Ureter (tissue), 1 donor: ENCODE measurements at regions not wholly inside any gene's neighbourhood (a gene's known extent, or its start where the extent isn't known, plus 50 kb on each side); places are given as distances from the start of the nearest gene placed in this dataset.
"Not testable (repeated sequence)": the region's sequence is repeated elsewhere in the genome, so short reads cannot be mapped to it uniquely, and the experiment has no call there.

Source experiments
- DNase-seq: peaks from one replicate; pipeline ENCODE4 v3.0.0-alpha.2; 2020; ENCODE audit warnings: low spot score
- donor health status: DM: yes; HTN: yes; CAD: no.

DNA sequence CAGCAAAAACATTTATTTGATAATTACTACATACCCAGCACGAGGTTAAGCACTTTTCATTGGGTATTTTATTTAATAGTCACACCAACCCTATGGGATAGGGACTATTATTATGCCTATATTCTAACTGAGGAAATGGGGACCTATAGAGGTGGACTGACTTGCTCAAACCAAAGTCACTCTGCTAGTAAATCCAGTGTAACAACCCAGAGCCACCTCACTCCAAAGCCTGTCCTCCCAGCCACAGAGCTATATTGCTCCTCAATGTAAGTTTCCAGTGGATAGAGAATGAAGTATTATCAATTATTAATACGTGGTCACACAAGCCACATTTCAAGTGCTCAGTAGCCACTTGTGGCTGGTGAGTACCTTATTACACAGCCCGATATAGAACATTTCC is 97.5 kb downstream of the RGS2 start:
- DNase-seq, result no peak

DNA sequence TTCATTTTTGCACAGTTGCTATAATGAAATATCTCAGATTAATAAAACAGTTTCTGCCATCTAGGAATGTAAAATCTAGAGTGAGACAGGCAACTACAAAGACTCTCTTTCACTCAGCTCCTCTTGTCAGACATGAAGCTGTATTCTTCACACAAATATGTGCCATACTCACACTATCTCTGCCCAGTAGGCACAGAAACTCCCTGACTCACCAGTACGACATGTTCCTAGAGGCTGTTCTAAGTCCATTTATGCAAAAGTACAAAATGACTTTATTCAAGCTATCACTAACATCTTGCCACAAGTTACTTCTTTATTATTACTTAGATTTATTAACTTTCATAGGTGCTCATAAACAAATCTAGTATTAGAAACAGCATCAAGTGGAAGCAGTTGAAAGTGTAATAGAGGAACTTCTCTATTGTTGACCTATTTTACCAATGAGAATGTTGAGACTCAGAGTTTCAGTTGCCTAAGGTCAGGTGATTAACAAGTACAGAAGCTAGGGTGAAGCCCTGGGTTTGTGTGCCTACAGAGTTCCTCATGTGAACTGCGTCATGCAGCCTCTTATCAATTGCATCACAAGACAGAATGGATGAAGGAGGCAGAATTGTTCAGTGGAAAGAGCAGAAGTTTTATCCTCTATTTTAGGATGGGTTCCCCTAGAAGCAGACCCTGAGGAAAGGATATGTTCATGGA is 98.9 kb downstream of the RGS2 start:
- DNase-seq, result no peak

DNA sequence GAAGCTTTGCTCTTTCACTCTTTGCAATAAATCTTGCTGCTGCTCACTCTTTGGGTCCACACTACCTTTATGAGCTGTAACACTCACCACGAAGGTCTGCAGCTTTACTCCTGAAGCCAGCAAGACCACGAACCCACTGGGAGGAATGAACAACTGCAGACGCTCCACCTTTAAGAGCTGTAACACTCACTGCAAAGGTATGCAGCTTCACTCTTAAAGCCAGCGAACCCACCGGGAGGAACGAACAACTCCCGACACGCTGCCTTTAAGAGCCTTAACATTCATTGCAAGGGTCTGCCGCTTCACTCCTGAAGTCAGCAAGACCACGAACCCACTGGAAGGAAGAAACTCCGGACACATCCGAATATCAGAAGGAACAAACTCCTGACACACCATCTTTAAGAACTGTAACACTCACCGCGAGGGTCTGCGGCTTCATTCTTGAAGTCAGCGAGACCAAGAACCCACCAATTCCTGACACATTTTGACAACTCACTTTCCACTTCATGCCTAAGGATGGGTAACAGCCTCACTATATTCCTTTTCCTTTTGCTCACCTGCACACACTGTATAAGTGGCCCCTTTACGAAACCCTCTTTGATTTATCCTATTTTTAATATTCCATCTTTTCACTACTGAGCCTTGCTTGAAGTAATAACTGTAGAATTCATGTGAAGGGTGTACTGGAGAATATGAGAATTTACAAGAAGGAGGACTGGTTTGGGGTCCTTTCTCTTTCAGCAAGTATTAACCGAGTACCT is 103.2 kb downstream of the RGS2 start:
- not testable (repeated sequence) for DNase-seq

DNA sequence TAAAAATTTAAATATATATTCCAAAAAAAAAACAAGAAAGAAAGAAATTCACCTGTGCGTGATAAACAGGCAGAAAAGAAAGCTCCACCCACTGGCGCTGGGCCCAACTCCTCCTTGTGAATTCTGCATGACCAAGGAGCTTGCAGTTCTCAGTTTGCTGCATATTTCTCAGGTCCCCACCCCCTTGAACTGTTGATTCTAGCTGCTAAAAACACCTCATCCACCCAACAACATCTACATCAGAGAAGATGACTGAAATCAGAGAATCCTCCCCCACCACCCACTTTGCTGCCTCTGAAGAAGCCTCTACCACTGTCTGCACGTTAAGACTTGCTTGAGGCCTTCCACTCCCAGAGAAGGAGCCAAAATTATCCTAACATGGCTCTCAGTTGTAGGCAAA is 104.8 kb downstream of the RGS2 start:
- DNase-seq, result no peak

DNA sequence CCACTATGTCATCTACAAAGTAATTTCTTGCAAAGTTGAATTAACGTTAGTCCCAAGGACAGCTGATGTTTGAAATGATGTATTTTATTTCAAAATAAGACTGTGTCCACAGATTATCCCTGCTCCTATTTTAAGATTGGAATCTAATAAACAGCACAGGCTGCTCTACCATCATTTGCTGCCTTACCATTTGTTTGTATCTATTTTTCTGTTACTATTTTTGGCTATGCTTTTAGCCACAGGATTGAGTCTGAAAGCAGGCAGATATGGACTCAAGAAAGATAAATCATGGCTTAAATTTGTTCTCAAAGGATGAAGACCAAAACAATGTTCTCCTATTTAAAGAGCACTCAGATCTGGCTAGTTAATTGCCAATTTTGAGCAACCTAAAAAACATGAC is 105.3 kb downstream of the RGS2 start:
- DNase-seq, result no peak

DNA sequence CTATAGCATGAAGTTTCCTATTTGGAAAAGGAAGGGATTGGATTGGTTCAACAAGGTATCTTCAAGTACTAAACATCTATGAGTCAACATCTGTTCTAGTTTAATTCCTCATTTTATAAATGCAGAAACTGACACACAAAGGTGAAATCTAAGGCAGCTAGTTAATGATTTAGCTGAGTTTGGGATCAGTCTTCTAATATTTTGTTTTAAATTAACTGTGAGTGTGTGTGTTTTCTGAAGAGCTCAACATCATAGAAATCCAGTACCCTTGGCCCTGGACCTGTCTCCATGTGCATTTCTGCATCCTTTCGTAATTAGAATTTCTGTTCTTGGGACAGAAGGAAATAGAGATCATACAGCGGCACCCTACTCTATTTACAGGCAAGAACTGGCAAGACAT is 105.9 kb downstream of the RGS2 start:
- no peak for DNase-seq

DNA sequence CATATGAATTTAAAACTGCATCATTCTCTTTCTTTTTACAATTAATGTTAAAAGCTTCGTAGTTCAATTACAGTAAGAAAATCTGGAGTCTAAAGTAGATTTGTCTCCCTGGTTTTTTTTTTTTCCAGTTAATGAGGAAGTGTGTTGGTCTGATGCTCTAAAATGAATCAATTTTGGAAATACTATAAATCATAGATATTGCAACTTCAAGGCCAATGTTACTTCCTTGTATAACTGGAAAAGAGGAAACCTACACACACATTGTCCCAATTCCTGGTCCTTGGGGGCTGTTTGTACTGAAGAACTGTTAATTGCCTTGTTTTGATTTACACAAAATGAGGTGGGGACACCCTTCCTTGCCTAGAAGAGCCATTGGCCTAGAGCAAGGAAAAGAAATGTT is 107.2 kb downstream of the RGS2 start:
- no peak for DNase-seq

DNA sequence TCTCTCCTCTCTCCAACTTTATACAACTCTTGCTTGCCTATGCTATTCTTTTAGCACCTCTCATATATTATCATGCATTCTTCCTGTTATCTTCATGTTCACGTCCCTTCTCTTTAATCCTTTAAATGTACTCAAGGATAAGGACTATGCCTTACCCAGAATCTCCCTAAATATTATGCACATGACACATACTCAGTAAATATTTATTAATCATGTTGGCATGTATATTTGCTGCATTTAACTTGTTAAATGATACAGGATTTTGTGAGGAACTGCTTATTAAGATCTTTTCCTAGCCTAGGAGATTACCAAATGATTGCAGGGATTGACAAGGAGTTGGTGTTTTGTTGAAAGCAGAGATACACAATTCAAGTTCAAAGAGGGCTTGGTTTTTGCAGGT is 109.4 kb downstream of the RGS2 start:
- DNase-seq, result no peak

DNA sequence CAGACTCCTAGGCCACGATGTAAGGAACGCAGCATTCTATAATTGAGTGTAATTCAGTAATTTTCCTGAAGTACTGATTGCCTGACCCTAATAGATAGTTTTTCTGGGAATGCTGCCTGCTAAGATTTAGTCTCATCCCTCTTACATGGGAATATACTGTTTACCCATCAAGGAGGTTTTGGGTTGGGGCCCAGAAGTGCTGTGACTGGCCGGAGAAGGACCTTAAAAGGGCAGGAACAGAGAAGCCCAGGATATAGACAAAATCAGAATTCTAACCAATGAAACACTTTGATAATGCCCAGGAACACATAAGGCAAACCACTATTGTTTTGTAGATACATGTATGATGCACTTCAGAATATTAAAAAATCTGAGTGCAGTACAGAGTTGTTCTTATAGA is 111.6 kb downstream of the RGS2 start:
- DNase-seq, result no peak

DNA sequence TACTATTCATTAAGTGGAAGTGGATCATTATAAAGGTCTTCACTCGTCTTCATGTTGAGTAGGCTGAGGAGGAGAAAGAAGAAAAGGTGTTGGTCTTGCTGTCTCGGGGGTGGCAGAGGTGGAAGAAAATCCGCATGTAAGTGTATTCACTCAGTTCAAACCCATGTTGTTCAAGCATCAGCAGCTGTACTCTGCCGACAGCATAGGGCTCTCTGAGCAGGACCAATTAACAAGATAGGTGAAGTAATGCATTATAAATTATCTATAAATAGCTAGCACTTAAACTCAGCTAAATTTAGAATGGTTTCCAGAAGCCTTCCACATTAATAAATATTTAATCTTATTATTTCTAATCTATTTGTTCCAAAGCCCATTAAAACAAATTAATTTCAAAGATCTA is 116.8 kb downstream of the RGS2 start:
- DNase-seq, result no peak

DNA sequence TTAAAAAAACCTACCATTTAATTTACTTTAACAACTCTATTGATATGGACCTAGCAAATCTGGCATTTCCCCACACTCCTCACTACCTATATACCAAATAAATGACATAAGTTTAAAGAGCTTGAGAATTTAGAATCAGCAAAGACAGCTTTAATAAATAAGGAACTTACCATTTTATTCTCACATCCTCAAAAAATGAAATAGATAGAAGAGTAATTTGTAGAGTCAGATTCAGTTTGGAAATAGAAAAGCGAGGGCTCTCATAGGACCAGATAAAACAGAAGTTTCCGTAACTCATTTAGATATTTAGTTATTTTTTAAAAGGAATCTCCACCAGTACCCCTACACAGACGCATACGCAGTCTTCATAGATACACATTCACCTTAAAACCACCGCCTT is 117.9 kb downstream of the RGS2 start:
- no peak for DNase-seq

DNA sequence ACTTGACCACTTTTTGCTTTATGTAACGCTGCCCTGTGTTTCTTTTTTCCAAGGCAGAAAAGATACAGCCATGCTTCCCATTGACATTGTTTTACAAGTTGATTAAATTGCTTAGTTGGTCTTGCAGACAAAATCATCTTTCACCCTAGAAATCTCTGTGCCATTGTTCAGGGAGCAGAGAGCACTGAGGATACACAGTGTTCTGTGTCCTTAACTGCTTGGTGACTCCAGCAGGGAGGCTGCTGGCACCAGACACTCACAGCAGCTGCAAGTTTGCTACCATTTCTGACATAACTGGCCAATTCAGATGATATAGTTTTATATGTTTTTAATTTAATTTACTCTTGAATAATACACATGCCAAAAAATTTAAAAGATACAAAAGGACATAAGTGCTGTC is 118.7 kb downstream of the RGS2 start:
- DNase-seq, result no peak

DNA sequence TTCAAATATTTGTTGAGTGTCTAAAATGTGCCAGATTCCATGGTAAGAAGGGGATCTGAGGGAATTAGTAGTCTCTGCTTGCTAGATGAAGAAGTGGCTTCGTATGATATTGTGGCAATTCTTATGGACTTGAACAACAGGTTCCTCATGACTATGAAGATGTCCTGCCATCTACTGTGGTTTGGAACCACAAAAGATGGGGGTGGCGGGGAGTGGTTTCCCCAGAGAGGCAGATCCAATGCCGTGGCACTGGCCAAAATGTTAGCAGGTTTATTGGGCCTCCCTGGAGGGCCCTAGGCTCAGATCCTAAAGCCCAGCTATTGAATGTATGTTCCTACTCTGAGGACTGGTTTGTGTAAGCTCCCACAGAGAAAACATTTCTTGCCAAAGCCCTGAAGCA is 120.8 kb downstream of the RGS2 start:
- no peak for DNase-seq

DNA sequence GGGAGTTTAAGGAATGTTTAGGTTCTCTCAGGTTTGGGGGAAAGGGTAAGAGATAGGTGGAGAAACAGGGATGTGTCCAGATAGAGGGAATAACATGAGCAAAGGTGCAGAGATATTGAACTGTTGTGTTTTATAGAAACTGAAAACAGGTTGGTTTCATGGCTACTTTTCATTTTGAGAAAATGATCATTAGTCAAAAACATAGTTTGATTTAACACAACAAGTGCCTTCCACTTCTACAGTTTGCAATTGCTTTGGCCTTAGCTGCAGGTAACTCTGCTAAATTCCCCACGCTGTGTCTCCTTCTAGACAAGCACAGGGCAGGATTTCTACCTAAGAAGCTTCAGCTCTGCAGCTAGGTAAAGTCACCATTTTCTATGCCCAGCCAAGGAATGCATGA is 124.9 kb downstream of the RGS2 start:
- no peak for DNase-seq

DNA sequence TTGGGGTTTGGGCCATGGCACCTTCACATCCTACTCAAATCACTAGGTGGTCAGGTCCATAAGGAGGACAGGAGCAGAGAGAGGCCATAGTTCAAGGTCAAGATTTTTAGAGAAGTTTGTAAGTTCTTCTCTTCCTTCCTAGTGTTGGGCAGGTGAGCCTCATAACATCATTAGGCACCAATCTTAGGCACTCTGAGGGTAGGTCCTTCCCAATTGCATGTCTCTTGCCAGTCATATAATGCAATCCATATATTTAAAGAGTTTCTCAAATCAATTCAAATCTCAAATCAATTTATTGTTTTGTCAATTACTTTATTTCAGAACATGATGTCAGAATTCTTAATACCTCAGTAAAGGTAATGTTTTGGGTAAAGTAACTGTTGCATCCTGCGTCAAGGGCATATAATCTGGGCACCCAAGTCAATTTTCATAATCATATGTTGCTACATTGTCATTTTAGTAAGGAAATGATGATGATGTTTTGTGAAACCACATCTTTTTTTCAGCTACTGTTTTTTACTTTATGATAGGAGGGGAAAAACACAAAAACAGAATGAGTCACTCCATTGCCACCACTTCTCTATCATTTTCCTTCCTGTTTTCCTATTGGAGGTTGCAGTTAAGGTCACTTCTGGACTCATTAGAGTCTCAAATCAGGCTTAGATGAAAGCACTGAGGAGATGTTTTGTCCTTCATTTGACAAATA is 122.7 kb downstream of the UCHL5 start:
- DNase-seq, result no peak

DNA sequence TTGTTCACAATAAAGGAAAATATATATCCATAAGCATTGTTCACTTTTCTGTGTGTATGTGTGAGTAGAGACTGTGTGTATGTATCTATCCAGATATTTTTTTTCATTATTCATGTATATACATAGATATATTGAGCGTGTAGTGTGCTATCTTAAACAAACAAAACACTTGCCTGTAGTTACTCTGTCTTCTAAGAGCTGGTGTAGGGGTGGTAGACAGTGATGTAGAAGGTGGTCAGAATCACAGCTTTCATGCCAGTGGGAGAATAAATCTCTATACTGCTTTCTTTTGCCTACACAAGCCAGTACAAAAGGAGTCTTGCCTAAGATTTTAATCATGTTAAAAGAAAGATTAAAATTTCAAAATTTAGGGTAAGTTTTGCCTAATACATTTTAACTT is 122.0 kb downstream of the UCHL5 start:
- DNase-seq, result no peak

DNA sequence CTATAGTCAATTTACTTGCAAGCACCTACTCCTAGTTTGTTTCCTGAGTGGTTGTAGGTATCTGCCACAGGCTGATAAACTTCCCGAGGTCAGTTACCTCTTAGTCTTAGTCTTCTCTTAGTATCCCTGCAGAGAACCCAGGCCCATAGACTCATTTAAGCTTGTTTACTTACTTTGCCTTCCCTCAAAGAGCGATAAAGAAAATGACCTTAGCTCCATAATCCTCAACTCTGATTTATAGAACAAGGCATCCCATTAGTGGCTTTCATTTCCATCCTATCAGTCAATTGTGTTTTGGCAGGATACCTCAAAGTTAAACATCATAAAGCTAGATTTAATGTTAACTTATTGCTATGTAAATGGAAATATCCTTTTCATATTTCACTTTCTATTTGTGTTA is 119.7 kb downstream of the UCHL5 start:
- no peak for DNase-seq

DNA sequence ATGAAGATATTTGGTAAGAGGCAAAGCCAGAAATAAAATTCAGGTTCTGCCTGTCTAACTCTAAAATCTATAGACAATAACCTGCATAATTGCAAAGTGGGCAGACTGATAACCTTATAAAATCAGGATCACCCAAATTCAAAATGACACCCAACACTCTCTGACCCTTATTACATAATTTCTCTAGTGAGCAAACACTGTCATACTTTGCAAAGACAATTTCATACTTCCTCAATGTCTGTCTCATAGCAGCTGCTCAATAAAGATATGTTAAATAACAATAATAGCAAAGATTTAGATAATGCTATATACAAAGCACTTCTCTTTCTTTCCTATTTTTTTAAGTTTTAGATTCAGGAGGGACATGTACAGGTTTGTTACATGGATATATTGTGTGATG is 118.5 kb downstream of the UCHL5 start:
- DNase-seq, result no peak

DNA sequence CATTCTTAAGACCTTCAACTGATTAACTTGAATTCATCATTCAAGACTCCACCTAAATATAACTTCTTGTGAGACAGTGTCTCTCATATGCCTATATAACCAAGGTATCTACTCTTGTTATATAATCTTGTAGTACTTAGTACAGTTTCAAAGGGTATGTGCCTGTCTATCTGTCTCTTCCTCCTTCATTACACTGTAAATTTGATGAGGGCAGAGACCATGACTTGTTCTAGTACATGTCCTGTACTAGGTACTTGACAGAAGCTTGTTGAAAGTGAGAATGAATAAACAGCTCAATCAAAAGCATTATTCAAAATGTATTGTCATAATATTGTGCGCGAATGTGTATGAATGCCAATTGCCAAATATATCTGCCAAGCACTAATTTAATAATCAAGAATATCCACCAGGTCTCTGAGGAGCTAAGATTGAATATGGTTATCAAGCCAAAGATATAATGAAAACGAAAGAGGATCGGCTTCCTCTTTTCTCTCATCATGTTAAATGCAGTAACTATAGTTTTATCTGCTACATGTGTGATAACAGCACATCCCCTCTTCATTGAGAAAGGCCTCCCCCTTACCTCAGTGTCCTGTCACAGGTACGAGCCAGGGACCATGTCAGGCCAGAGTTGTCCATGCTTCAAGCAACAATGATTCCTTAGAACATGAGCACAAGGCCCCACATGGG is 117.3 kb downstream of the UCHL5 start:
- DNase-seq, result no peak

DNA sequence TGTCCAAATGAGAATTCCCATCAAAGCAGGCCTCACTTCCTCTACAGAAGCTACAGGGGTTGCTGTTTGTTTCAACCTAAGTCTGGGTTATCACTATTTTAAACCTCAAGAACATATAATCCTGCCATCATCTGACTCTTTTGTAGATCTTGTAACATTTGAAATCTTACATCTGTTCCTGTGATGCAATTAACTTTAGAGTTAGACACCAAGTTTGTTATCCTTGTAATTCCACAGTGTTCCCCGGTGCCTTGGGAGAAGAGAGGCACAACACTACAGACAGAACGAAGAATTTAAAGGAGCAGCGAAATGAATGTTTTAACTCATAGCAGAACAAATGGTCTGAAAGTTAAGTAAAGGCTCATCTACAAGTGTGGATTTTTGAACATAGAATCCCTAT is 116.1 kb downstream of the UCHL5 start:
- DNase-seq, result no peak

DNA sequence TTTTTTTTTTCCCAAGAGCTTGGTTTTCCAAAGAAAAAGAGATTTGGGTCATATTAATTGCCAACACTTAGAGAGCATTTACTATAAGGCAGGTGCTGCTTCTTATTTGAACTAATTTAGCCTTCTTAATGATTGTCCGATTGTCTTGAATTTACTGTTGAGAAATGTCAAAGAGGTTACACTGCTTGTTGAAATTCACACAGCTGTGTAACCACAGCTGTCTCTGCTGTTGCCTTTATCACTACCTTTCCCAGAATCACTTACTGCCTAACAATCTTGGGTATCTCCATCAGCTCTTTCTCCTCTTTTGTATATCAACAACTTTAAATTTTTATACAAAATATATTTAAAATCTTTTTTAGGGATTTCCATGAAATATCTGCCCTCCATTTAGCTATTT is 115.6 kb downstream of the UCHL5 start:
- no peak for DNase-seq

DNA sequence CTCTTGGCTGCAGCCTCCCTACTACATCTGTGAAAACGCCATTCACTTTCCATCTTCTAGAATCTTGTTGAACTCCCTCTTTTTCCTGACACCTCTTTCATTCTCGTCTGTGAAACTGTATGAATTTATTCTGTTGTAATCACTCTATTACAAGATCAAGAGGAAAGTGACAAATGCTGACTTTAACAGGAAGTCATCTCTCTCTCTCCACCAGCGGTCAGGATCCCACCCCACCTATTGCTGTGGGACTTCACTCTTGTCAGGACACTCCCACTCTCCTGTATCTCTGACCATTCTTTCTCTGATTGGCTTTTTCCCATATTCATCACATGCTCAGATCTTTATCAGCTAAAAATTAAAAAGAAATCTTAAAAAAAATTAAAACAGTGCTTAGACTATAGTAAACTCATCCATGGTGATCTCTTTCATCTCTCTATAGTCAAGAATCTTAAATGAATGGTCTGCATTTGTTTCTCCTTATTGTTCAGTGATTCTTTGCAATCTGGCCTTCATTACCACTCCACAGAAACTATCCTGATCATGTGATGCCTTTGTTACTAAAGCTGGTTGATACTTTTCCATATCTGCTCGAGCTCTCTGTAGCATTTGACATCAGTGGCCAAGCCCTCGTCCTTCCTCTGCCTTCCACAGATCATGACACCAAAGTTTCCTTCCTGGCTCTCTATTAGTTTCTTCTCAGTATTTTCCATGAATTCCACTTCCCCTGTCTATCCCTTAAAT is 113.6 kb downstream of the UCHL5 start:
- no peak for DNase-seq
